NOMO-1 (cell line): ENCODE measurements at regions not wholly inside any gene's neighbourhood (a gene's known extent, or its start where the extent isn't known, plus 50 kb on each side); places are given as distances from the start of the nearest gene placed in this dataset.
"Not testable (repeated sequence)": the region's sequence is repeated elsewhere in the genome, so short reads cannot be mapped to it uniquely, and the experiment has no call there.

Experiments
- DNase-seq, 2 experiments: peaks; one replicate each; lab custom pipeline; 2025; ENCODE audit not compliant: unreplicated experiment in 2 of 2; lab: John Stamatoyannopoulos, UW

DNA sequence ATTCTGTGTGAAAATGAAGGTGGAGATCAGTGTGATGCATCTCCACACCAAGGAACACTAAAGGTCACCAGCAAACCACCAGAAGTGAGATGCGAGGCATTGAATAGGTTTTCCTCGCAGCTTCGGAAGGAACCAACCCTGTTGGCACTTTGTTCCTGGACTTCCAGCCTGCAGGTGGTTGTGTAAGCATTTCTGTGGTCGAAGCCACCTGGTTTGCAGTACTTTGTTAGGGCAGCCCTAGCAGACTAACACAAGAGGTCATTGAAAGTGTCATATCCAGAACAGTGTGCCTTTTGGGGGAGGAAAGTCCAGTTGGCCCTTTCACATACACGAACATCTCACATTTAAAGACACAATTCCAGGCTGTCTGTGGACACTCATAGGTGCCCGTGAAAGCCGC is 237.2 kb upstream of the PLGLB1 start:
- not testable (repeated sequence) for DNase-seq

DNA sequence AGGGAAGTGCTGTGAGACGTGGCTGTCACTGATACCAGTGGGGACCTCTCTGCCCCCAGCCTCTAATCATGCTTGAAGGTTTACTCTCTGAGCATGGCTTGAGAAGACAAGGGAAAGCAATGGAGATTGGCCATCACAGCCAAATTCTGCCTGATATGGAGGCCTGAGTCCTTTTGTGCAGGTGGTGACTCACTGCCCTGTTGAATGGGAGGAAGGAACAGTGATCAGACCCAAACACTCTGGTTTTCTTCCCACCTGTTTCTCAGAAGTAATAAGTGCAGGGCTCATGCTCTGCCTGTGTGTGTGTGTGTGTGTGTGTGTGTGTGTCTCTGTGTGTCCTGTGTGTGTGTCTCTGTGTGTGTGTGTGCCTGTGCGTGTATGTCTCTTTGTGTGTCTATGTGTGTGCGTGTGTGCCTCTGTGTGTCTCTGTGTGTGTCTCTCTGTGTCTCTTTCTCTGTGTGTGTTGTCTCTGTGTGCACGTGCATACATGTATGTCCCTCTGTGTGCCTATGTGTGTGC is 240.6 kb upstream of the PLGLB1 start:
- not testable (repeated sequence) for DNase-seq

DNA sequence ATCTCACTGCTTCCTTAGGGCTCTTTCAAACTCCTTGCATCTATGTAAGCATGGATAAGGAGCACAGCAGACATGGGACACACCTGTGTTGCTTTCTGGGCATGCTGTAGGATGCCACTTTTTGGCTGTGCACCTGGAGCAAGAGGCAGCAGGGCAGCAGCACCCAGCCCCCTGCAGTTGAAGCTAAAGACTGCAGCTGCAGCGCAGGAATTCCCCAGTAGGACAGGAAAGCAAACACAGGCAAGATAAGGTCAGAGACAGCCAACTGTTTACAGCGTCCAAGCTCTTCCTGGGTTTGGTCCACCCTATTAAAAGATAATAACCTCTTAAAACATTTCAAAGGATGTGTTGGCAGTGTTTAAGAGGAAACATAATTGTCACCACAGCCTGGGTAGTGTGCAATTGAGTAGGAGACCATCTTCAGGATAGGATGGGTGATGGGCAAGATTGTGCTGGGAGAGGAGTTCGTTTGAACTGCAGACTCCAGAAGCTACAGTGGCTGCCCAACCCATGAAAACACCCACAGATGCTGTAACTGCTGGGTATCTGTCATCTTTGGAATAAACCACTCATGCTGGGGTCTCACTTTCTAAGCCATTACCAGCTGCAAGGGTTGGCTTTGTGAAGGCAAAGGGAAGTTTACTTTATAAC is 242.3 kb upstream of the PLGLB1 start:
- DNase-seq, result not testable (repeated sequence)

DNA sequence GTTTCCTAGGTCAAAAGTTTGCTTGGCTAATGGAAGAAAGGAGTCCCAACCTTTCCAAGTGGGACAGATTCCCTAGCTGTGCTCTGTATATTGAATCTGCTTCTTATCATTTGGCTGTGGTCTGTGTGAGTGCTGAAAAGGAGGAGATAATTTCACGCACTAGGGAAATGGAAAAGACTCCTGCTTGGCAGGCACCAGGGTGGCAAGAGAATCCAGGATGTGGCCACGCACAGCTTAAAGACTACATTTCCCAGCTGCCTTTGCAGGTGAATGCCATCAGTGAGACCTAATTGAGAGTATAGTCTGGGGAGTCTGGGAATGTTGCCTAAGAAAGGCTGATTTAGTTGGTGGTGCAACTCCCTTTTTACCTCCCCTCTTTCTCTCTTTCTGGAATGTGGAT is 253.5 kb upstream of the PLGLB1 start:
- not testable (repeated sequence) for DNase-seq

DNA sequence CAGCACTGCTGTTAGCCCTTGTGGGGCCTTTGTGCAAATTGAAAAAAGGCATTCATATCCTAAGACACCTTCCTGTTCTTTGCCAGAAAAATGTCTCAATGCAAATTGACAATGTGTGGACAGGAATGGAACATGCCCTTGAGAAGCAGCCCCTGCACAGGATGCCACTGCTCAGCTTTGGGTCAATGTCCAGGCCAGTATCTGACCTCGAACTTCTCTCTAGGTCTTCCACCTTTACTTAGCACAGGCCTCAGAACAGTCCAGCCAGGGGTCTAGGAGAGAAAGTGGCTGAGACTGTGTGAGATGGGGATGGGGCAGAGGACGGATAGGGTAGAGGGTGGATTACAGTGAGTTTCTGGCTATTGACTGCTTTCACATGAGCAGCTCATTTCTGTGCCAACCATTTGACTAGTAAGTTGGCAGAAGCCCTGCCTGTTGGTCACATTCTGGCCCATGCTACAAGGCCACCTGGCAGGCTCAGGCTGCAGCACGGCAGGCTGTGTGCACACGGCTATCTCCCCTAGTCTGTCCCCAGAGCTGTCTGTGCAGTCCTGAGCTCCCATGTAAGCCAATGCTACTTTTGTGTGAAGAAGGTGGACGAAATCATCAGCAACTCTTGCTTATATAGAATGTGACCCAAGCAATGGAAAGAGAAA is 254.5 kb upstream of the PLGLB1 start:
- DNase-seq, result not testable (repeated sequence)

DNA sequence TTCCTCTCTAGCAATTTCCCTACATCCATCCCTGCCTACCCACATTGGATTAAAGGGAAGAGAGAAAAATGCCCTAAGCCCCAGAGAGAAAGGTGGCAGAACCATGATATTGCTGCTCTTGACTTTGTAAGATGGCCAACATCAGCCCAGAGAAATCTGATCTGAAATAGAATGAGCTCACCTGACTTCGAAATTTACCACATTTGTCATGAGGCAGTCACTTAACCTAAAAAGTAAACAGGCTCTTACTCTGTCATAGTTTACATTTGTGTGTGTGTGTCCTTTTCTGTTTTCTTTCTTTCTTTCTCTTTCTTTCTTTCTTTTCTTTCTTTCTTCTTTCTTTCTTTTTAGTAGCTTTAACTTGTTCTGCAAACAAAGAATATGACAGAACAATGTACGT is 255.0 kb upstream of the PLGLB1 start:
- DNase-seq, result not testable (repeated sequence)

DNA sequence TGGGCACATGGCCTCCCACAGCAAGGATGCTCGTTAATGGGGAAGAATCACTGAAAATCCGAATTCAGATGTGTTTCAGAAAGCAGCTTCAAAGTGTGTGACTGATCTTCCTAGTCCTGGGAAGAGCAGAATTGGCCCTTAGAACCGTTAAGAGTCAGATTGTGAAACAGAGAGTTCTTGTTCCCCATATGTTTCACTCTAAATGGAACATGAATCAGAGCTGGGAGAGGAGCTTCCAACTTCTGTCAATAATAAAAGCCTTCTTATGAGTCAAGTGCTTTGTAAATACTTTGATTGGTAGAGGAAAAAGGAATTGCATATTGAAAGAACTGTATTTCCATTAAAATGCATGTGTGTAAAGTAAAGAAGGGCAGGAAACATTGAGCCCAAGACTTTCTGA is 256.1 kb upstream of the PLGLB1 start:
- DNase-seq, result not testable (repeated sequence)

DNA sequence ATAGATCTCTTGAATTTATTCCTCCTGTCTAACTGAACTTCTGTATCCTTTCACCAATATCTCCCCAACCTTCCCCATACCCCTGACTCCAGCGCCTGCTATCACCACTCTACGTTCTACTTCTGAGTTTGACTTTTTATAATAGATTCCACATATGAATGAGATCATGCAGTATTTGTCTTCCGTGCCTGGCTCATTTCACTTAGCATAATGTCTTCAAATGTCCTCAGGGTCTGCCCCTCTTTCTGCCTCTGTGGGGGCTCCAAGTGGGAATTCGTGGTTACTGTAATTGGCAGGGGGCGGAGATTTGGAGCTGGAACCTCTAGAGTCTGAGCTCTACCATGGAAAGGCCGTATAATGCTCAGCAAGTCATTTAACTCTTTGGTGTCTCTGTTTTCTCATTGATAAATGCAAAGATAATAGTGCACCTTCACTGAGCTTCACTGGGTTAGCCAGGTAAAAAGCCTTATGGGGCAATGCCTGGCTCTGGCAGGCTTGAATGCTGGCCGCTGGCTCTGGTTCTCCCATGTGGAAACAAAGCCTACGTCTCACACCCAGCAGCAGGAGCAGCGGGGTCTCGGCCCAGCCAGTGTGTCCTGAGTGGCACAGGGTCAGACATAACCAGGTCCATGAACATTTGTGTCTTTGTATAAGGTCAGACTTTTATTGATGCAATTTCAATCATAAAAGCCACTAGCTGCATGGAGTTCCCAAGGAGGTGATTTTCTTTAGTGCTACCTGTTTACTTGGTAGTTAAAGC is 259.1 kb upstream of the PLGLB1 start:
- DNase-seq, result not testable (repeated sequence)

DNA sequence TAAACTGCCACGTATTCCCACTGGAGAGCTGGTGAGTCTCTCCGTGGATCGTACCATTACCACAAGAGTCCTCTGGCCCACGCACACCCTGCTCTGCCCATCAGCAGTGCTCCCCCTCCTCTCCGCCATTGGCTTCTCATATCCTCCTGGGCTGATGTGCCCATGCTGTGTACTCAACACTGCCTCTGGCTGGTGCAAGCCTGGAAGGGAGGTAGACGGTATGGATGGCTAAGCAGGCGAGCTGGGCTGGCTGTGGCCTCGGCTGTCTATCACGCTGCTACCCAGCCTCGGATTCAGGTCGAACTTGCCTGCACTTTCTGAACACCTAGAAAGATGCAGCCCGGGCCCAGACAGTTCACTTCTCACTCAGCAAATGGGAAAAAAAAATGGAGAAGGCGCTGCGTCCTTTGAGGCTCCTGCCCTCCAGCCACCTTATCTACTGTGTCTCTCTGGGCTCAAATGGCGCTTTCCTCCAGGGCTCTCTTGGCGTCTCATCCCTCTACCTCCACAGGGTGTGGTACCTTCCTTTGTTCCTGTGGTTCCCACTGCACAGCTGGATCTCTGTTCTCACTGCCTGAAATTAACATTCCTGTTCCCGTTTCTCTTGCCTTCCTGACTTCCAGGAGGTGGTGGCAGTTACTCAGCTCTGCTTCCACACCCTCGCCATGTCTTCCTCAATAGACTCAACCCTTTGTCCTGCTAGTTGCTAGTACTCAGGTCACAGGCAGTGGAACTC is 262.3 kb upstream of the PLGLB1 start:
- not testable (repeated sequence) for DNase-seq

DNA sequence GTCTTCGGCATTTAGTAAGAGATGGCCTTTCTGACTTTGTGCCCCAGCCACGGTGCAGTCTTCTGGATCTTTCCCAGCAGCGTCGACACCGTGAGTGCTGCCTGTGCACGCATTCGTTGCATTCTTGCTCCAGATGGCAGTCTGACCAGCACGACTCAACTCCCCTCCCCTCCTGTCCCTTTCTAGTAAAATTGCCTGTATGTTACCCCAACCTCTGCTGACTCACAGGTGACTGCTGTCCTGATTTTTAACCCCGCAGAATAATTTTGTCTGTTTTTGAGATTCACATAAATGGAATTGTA is 262.8 kb upstream of the PLGLB1 start:
- not testable (repeated sequence) for DNase-seq

DNA sequence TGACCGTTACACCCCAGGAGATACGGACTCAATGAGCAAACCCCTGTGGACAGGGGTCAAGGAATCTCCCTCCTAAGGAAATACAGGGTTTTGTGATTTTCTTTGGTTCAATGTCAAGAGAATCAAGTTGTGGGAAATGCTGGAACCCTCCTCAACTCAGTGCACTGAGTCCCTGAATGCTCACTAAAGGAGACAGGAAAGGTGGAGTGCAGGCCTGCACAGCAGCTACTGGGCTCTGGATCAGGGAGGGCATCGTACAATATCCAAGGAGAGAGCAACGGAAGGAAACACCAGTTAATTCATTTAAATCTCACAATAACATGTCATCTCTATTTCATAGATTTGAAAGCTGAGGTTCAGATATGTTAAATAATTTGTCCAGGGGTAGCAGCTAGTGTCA is 263.5 kb upstream of the PLGLB1 start:
- DNase-seq, result not testable (repeated sequence)

DNA sequence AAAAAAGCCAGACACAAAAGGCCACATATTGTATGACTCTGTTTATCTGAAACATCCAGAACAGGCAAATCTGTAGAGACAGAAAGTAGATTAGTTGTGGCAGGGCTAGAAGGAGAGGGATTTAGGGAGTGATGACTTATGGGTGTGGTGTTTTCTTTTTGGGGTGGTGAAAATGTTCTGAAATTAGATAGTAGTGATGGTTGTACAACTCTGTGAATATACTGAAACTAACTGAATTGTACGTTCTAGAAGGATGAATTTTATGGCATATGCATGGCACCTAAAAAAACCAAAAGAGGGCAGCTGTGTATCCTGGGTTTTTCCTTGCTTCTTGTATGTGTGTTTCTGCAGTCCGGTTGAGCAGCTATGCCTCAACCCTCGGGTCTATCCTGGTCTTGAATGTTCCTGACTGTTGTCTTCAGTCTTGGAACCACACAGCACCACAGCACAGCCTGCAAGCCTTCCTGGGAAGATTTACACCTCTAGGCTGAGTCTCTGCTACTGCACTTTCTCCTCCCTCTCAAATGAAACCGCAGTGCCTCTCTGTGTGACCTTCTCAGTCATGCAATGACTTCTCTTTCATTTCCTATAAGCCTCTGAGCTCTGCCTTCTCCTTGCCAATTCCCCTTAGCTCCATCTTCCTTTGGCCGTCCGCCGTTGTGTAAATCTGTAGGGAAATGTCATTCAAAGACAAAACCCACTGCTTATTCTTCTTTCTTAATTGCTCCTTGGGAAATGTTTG is 269.1 kb upstream of the PLGLB1 start:
- DNase-seq, result not testable (repeated sequence)

DNA sequence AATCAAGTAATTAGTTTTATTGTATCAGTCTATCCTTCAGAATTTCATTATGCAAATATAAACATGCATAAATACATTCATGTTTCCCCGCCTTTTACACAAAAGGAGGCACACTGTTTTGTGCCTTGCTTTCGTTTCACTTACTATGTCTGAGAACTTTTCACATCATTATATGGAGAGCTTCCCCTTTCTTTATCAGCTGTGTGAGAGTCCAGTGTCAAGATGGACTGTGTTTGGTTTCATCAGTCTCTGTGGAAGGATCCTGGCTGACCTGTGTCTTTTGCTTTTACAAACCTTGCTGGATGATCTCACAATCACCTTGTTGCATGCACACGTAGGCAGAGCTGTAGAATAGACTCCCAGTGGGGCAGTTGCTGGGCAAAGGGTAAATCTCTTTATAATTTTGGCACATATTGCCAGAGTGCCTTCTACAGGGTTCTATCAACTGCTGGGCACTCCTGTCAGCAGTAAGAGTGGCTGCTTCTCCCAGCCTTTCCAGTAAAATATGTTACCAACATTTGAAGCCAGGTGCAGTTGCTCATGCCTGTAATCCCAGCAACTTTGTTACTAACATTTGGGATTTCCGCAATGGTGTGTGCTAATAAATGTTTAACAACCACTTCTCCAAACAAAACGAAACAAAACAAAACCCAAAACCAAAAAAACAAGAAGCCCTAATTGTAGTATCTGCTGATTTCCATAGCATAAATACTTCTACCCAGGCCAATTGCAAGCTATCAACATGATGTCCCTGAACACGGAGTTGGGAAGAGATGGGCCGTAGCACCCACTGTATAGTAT is 270.0 kb upstream of the PLGLB1 start:
- DNase-seq, result not testable (repeated sequence)

DNA sequence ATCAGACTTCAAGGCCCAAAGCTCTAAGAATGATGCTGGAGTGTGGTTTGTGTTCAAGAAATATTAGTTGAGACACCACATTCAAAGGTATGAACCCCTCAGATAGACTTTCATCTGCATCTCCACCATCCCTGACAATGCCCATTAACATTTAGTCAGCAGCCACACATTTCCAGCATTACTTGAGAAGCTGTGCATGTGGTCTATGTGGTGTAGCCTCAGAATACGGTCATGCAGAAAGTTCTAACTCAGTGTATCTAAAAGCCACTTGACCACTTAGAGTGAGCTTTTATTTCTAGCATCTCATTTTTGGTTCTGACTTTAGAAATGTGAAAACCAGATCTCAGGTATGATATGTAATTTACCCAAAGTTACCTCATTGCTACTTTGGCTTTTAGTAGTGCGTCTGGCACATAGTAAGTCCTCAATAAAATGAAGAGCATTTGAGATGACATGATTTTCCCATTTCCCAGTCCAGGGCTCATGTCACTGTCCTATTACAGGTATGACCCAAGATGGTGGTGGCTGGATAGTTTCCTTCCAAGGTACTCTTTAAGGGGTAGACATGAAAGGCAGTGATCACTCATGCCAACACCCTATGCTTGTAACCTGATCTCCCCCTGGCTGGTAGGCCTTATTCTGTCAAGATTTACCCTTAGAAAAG is 272.4 kb upstream of the PLGLB1 start:
- DNase-seq, result not testable (repeated sequence)

DNA sequence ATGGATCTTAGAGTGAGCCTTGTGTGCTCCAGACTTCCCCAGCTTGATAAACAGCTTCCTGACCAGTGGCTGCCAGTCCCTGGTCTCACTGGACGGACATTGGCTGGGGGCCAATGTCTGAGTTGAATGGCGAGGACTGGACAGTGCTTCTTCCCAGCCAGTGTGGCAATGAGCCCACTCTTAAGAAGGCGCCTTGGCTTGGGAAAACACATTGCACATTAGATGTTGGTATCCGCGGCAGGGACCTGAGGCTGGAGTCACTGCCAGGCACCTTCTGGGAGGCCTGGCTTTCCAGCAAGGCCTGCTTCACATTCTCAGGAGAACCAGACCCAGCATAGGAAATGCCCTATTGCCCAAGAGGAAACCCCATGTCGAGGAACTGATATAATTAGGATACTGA is 273.5 kb upstream of the PLGLB1 start:
- not testable (repeated sequence) for DNase-seq

DNA sequence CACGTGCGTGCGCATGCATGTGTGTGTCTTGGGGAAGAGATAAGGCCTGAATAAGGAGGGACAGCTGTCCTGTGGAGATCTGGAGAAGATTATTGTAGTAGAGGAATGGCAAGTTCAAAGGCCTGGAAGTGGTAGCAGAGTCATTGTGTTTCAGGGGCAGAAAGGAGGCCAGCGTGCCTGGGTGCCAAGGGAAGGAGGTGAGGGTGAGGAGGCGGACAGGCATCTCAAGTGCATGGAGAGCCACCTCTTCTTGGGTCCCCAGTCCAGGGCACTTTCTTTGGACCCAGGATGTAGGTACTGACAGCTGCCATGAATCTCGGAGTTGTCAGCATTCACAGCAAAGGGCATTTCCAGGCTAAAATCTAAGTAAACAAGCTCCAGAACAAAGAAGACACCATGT is 279.7 kb upstream of the PLGLB1 start:
- not testable (repeated sequence) for DNase-seq

DNA sequence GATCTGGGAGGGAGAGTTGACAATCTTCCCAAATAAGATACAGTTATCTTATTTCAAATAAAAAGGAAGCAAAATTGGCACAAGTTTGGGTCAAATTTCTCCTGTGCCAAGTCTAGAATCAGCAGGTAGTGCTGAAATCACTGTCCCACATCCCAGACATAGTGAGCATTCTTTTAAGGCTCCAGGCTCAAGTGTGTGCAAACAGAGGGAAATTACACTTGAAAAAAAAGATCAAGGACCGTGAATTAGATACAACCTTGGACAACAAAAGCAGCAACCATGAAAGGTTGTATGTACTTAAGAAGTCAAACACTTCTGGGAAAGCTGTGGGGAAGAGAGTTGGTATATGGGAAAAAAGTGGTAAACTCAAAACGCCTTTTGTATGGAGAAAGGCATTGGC is 280.2 kb upstream of the PLGLB1 start:
- DNase-seq, result not testable (repeated sequence)

DNA sequence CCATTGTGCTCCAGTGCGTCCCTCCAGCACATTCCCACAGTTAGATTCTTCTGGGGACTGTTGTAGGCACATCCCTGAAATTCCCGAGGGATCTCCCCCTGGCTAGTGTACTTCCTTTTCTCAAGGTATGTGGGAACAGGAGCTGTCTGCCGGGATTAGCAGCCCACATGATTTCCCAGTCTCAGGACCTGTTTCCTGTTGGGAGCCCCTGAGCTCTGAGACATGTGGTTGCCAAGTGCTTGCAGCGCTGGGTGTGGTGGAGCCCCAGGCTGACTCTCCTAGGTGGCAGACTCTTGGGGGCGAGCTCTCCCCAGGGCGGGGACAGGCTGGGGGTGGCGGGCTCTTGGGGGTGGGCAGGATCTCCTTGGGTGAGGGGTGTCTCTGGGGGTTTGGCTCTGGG is 287.0 kb upstream of the PLGLB1 start:
- DNase-seq, result not testable (repeated sequence)

DNA sequence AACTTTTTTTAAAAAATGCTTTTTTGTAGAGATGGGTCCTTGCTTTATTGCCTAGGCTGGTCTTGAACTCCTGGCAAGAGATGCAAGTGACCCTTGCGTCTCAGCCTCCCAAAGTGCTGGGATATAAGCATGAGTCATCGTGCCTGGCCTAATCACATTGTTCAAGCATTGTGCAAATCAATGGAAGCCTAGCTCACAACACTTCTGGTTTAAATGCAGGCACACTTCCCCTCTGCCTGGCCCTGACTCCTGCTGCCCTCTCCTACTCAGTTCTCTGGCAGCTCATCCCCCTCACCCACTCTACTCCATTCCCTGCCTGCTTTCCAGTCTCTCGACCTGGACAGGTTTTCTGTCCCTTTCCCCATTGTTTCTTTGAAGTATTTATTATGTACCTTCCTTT is 288.1 kb upstream of the PLGLB1 start:
- not testable (repeated sequence) for DNase-seq
